IPS-NIHi7 (cell line): ENCODE measurements at regions not wholly inside any gene's neighbourhood (a gene's known extent, or its start where the extent isn't known, plus 50 kb on each side); places are given as distances from the start of the nearest gene placed in this dataset.

Experiments
- DNase-seq: peaks from one replicate; pipeline ENCODE4 v3.0.0; 2012; ENCODE audit warnings: mixed read lengths; ENCODE audit errors: extremely low spot score

GRCh38 chr1:38464071-38464661 is 395.4 kb downstream of the RRAGC start:
- DNase-seq, result no peak

GRCh38 chr1:38463074-38463473 is 396.5 kb downstream of the RRAGC start:
- no peak for DNase-seq

- no peak for DNase-seq
These were observed 403.1 kb downstream of the RRAGC start for GRCh38 chr1:38456531-38456876.

GRCh38 chr1:38455829-38456530 is 403.6 kb downstream of the RRAGC start:
- no peak for DNase-seq

- DNase-seq, result no peak
These were observed 404.7 kb downstream of the RRAGC start for GRCh38 chr1:38454749-38455441.

GRCh38 chr1:38454236-38454635 is 405.3 kb downstream of the RRAGC start:
- DNase-seq, result no peak

GRCh38 chr1:38452246-38452645 is 405.7 kb upstream of the POU3F1 start:
- no peak for DNase-seq

- peak; percentile 73 for DNase-seq
These were observed 405.0 kb upstream of the POU3F1 start for GRCh38 chr1:38451541-38451993.

GRCh38 chr1:38448893-38449292 is 402.3 kb upstream of the POU3F1 start:
- no peak for DNase-seq

- no peak for DNase-seq
These were observed 400.3 kb upstream of the POU3F1 start for GRCh38 chr1:38446936-38447335.

GRCh38 chr1:38444770-38445442 is 398.3 kb upstream of the POU3F1 start:
- DNase-seq, result no peak

GRCh38 chr1:38444311-38444710 is 397.7 kb upstream of the POU3F1 start:
- DNase-seq, result no peak

- no peak for DNase-seq
These were observed 393.8 kb upstream of the POU3F1 start for GRCh38 chr1:38440402-38440801.

GRCh38 chr1:38436749-38437148 is 390.2 kb upstream of the POU3F1 start:
- no peak for DNase-seq

- no peak for DNase-seq
These were observed 389.4 kb upstream of the POU3F1 start for GRCh38 chr1:38436006-38436405.

GRCh38 chr1:38433084-38433722 is 386.6 kb upstream of the POU3F1 start:
- no peak for DNase-seq

- DNase-seq, result no peak
These were observed 385.2 kb upstream of the POU3F1 start for GRCh38 chr1:38431535-38432376.

- DNase-seq, result no peak
These were observed 384.4 kb upstream of the POU3F1 start for GRCh38 chr1:38430949-38431348.

GRCh38 chr1:38424677-38425076 is 378.1 kb upstream of the POU3F1 start:
- DNase-seq, result no peak

GRCh38 chr1:38420666-38421065 is 374.1 kb upstream of the POU3F1 start:
- no peak for DNase-seq
